ENCODE measurements at regions not wholly inside any gene's neighbourhood (a gene's known extent, or its start where the extent isn't known, plus 50 kb on each side); places are given as distances from the start of the nearest gene placed in this dataset.

- H3K9me3 ChIP-seq, result peaks cover 0 to 2% of the 10 kb centered on the region in 2 donors
- H3K4me1 ChIP-seq, result no peaks in the 10 kb centered on the region
- no peak for DNase-seq
- no peak overlapping the region for H3K27ac ChIP-seq
- TF ChIP-seq, protein P1, sequence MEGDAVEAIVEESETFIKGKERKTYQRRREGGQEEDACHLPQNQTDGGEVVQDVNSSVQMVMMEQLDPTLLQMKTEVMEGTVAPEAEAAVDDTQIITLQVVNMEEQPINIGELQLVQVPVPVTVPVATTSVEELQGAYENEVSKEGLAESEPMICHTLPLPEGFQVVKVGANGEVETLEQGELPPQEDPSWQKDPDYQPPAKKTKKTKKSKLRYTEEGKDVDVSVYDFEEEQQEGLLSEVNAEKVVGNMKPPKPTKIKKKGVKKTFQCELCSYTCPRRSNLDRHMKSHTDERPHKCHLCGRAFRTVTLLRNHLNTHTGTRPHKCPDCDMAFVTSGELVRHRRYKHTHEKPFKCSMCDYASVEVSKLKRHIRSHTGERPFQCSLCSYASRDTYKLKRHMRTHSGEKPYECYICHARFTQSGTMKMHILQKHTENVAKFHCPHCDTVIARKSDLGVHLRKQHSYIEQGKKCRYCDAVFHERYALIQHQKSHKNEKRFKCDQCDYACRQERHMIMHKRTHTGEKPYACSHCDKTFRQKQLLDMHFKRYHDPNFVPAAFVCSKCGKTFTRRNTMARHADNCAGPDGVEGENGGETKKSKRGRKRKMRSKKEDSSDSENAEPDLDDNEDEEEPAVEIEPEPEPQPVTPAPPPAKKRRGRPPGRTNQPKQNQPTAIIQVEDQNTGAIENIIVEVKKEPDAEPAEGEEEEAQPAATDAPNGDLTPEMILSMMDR (IDR thresholded peaks at IDR 0.05), result no peak
- no peak for ATAC-seq
- no peaks in the 10 kb centered on the region for H3K27me3 ChIP-seq
- no peak overlapping the region for H3K4me3 ChIP-seq
- H3K36me3 ChIP-seq, result no peaks in the 10 kb centered on the region
- intact Hi-C loops (cut with DNase I), result no loop called here
Measured at GRCh38 chr9:12066455-12067035, 626.6 kb upstream of the TYRP1 start.

DNA sequence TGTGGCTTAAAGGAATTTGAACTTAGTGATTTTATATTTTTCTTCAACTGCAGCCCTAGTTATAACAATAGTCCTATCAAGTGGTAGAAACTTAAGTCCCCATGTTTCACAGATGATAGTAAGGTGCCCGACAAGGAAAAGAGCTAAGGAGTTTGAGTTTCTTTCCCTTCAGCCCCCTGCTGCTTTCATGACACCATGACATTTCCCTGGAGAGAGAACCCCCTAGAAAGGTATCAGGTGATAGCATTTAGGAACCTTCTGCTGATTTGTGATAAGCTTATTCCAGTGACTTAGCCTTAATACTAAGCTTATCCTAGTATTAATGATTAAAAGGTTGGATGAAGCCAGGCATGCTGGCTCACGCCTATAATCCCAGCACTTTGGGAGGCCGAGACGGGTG lies 623.8 kb upstream of the TYRP1 start:
- H3K4me3 ChIP-seq, result no peak overlapping the region
- H3K4me1 ChIP-seq, result no peaks in the 10 kb centered on the region

GRCh38 chr9:12085399-12085798 lies 607.8 kb upstream of the TYRP1 start:
- DNase-seq (no peak), ATAC-seq (no peak)
- TF ChIP-seq, protein P1 (IDR thresholded peaks at IDR 0.05), result no peak
- no peaks in the 10 kb centered on the region for H3K27me3 ChIP-seq
- H3K4me1 ChIP-seq, result no peaks in the 10 kb centered on the region
- H3K4me3 ChIP-seq, result no peak overlapping the region
- intact Hi-C loops (cut with DNase I), result no loop called here
- no peaks in the 10 kb centered on the region for H3K9me3 ChIP-seq
- no peak overlapping the region for H3K27ac ChIP-seq
- H3K36me3 ChIP-seq, result no peaks in the 10 kb centered on the region

More for the DNA sequence above, 623.8 kb upstream of the TYRP1 start:
- no peak overlapping the region for H3K27ac ChIP-seq
- no peaks in the 10 kb centered on the region for H3K36me3 ChIP-seq
- TF ChIP-seq, protein P1 (IDR thresholded peaks at IDR 0.05), result no peak
- H3K27me3 ChIP-seq, result no peaks in the 10 kb centered on the region
- ATAC-seq (no peak), DNase-seq (no peak)
- intact Hi-C loops (cut with DNase I), result no loop called here
- H3K9me3 ChIP-seq, result peaks cover 0 to 7% of the 10 kb centered on the region in 2 donors

DNA sequence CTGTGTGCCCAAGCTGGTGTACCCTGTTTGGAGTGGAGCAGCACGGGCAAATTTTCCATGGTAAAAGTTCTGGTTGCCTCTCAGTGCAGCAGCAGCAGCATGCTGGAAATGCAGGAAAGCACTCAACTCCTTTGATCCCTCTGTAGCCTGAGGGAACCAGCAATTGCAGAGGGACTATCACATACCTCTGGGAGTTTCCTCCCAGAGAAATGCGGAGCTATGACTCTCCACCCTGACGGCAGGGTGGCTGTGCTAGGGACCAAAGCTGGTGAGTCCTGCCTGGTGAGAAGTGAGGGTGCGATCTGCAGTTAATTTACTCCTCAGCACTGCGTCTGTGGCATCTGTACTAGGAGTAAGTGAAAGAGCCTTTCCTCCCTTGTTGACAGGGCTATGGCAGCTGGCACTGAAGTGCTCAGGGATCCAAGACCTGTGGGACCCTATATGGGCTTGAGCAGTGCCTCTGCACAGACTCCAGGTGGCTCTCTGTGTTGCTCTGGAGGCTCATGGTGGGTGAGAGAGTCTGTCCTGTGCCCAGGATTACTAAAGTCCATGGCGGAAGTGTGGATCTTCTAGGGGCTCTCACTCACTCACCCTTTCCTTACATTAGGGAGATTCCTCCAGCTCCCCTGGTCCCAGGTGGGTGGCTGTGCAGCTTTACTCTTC lies 601.2 kb upstream of the TYRP1 start:
- no peak for DNase-seq
- intact Hi-C loops (cut with DNase I), result no loop called here
- Histone ChIP-seq H3K4me3 (no peak overlapping the region), H3K27me3 (no peaks in the 10 kb centered on the region), H3K27ac (no peak overlapping the region), H3K36me3 (no peaks in the 10 kb centered on the region), H3K4me1 (no peaks in the 10 kb centered on the region), H3K9me3 (peaks cover 0 to 4% of the 10 kb centered on the region in 2 donors)
- no peak for ATAC-seq
- TF ChIP-seq, protein P1 (IDR thresholded peaks at IDR 0.05), result no peak

DNA sequence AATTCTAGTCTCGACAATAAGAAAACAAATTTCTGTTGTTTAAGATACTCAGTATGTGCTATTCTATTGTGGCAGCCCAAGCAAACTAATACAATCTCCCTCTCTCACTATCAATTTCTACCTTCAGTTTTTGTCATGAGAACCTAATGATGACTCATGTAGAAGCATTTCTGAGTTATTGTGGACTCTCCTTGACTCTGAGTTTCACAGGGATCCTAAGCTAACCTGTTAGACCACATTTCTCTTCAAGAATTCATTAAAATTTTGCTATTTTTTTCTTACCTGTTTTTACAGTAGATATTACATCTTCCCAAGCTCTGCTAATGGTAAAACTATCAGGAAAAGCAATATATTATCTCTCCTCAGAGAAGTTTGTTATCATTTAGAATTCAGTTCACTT lies 599.1 kb upstream of the TYRP1 start:
- Histone ChIP-seq H3K9me3 (peaks cover 0 to 4% of the 10 kb centered on the region in 2 donors), H3K4me1 (no peaks in the 10 kb centered on the region), H3K36me3 (no peaks in the 10 kb centered on the region), H3K4me3 (no peak overlapping the region), H3K27me3 (no peaks in the 10 kb centered on the region), H3K27ac (no peak overlapping the region)
- TF ChIP-seq, protein P1 (IDR thresholded peaks at IDR 0.05), result no peak
- DNase-seq (peak in 1 of 4 donors; percentile 10), ATAC-seq (no peak)
- intact Hi-C loops (cut with DNase I), result no loop called here

Measured in left lung (tissue), 4 donors.